BE2C (cell line): ENCODE measurements at regions not wholly inside any gene's neighbourhood (a gene's known extent, or its start where the extent isn't known, plus 50 kb on each side); places are given as distances from the start of the nearest gene placed in this dataset.

Experiments used
- DNase-seq: peaks from one replicate; pipeline ENCODE4 v3.0.0-alpha.2; 2020
- H3K27me3 ChIP-seq: fragments of 250-450 bp; sonication (Bioruptor Pico); 2 replicates; pipeline ENCODE4 v1.5.1; 2020; ENCODE audit warnings: mild to moderate bottlenecking
- H3K36me3 ChIP-seq: fragments of 250-450 bp; sonication (Bioruptor Pico); 2 replicates; pipeline ENCODE4 v1.5.1; 2020; ENCODE audit warnings: mild to moderate bottlenecking
- H3K4me1 ChIP-seq: fragments of 250-450 bp; sonication (Bioruptor Pico); 2 replicates; pipeline ENCODE4 v1.5.1; 2020
- H3K4me3 ChIP-seq: 2 replicates; pipeline ENCODE4 v1.5.1; 2011; ENCODE audit warnings: low read depth, low read length
- H3K9me3 ChIP-seq: fragments of 250-450 bp; sonication (Bioruptor Pico); 2 replicates; pipeline ENCODE4 v1.5.1; 2020
- CTCF ChIP-seq: IDR thresholded peaks from 2 replicates; pipeline ENCODE4 v1.5.1; 2012; ENCODE audit warnings: mild to moderate bottlenecking, low read depth, low read length

GRCh38 chr16:85271198-85271597 lies 158.9 kb upstream of the CIBAR2 start:
- Histone ChIP-seq H3K4me3 (no peak overlapping the region), H3K27me3 (no peaks in the 10 kb centered on the region), H3K36me3 (no peaks in the 10 kb centered on the region), H3K9me3 (no peaks in the 10 kb centered on the region), H3K4me1 (peaks cover 47% of the 10 kb centered on the region)
- DNase-seq: no peak
- no peak for TF ChIP-seq CTCF

- peaks cover 39% of the 10 kb centered on the region for H3K4me1 ChIP-seq
Measured at GRCh38 chr16:85273293-85273692, 161.0 kb upstream of the CIBAR2 start.

GRCh38 chr16:85274501-85274900 lies 162.2 kb upstream of the CIBAR2 start:
- Histone ChIP-seq H3K9me3 (no peaks in the 10 kb centered on the region), H3K27me3 (no peaks in the 10 kb centered on the region), H3K4me3 (no peak overlapping the region), H3K4me1 (peaks cover 38% of the 10 kb centered on the region), H3K36me3 (no peaks in the 10 kb centered on the region)
- TF ChIP-seq CTCF: no peak
- DNase-seq: no peak

More at GRCh38 chr16:85273293-85273692, 161.0 kb upstream of the CIBAR2 start:
- no peak for TF ChIP-seq CTCF
- Histone ChIP-seq H3K9me3 (no peaks in the 10 kb centered on the region), H3K36me3 (no peaks in the 10 kb centered on the region), H3K4me3 (no peak overlapping the region), H3K27me3 (no peaks in the 10 kb centered on the region)
- no peak for DNase-seq

GRCh38 chr16:85274924-85275323 lies 162.7 kb upstream of the CIBAR2 start:
- DNase-seq: no peak
- H3K9me3 ChIP-seq: no peaks in the 10 kb centered on the region
- no peak overlapping the region for H3K4me3 ChIP-seq
- TF ChIP-seq CTCF: no peak
- no peaks in the 10 kb centered on the region for H3K36me3 ChIP-seq
- peaks cover 38% of the 10 kb centered on the region for H3K4me1 ChIP-seq
- no peaks in the 10 kb centered on the region for H3K27me3 ChIP-seq

- Histone ChIP-seq H3K4me1 (peaks cover 41% of the 10 kb centered on the region), H3K4me3 (no peak overlapping the region), H3K9me3 (no peaks in the 10 kb centered on the region), H3K36me3 (no peaks in the 10 kb centered on the region), H3K27me3 (no peaks in the 10 kb centered on the region)
- TF ChIP-seq CTCF: peak; percentile 96
- peak; percentile 86 for DNase-seq
Measured at GRCh38 chr16:85275533-85276249, 163.4 kb upstream of the CIBAR2 start.

- no peak overlapping the region for H3K4me3 ChIP-seq
- no peak for TF ChIP-seq CTCF
- H3K27me3 ChIP-seq: no peaks in the 10 kb centered on the region
- DNase-seq: no peak
- H3K4me1 ChIP-seq: peaks cover 41% of the 10 kb centered on the region
- no peaks in the 10 kb centered on the region for H3K36me3 ChIP-seq
- H3K9me3 ChIP-seq: no peaks in the 10 kb centered on the region
Measured at GRCh38 chr16:85276258-85276657, 164.0 kb upstream of the CIBAR2 start.
